Activated naive CD4-positive, alpha-beta T cell treated with anti-CD3 and anti-CD28 coated beads, Interleukin-2, amount 10 ng/mL, durations not matched to agents 7 days and 5 days (primary cell): ENCODE measurements at regions not wholly inside any gene's neighbourhood (a gene's known extent, or its start where the extent isn't known, plus 50 kb on each side); places are given as distances from the start of the nearest gene placed in this dataset.

Experiments used
- CTCF ChIA-PET: fragments of 350-600 bp; sonication (Branson Sonifier 250); formaldehyde crosslinking; loops from one replicate; lab custom pipeline; 2021; ENCODE audit warnings: antibody characterized with exemption; lab: Charles Lee
- DNase-seq: peaks from one replicate; pipeline ENCODE4 v3.0.0-alpha.2; 2020
- H3K27ac Mint-ChIP-seq: one replicate; pipeline ENCODE4 v1.8.0; 2021; ENCODE audit warnings: mild to moderate bottlenecking, moderate library complexity, mixed read lengths
- H3K27me3 Mint-ChIP-seq: one replicate; pipeline ENCODE4 v1.8.0; 2021; ENCODE audit warnings: mild to moderate bottlenecking, mixed read lengths
- H3K36me3 Mint-ChIP-seq: one replicate; pipeline ENCODE4 v1.8.0; 2021; ENCODE audit warnings: mixed read lengths
- H3K4me1 Mint-ChIP-seq: one replicate; pipeline ENCODE4 v1.8.0; 2021; ENCODE audit warnings: mixed read lengths
- H3K4me3 Mint-ChIP-seq: one replicate; pipeline ENCODE4 v1.8.0; 2021; ENCODE audit warnings: mild to moderate bottlenecking, moderate library complexity, mixed read lengths
- H3K9me3 Mint-ChIP-seq: one replicate; pipeline ENCODE4 v1.8.0; 2021; ENCODE audit warnings: mixed read lengths

- H3K27me3 Mint-ChIP-seq, result no peaks in the 10 kb centered on the region
- no peak for DNase-seq
- H3K4me1 Mint-ChIP-seq, result no peaks in the 10 kb centered on the region
- H3K4me3 Mint-ChIP-seq, result no peak overlapping the region
- no peak overlapping the region for H3K27ac Mint-ChIP-seq
- no peaks in the 10 kb centered on the region for H3K9me3 Mint-ChIP-seq
- CTCF ChIA-PET, result no interaction called here
- H3K36me3 Mint-ChIP-seq, result no peaks in the 10 kb centered on the region
Observed at GRCh38 chr3:117548600-117548999, 839.0 kb downstream of the TUSC7 start.

- DNase-seq, result no peak
- Mint-ChIP-seq H3K4me3 (no peak overlapping the region), H3K9me3 (peaks cover 4% of the 10 kb centered on the region), H3K36me3 (no peaks in the 10 kb centered on the region), H3K27ac (no peak overlapping the region), H3K27me3 (no peaks in the 10 kb centered on the region), H3K4me1 (no peaks in the 10 kb centered on the region)
- CTCF ChIA-PET, result no interaction called here
Observed at GRCh38 chr3:117549716-117550115, 840.1 kb downstream of the TUSC7 start.

GRCh38 chr3:117550766-117551165, 841.2 kb downstream of the TUSC7 start:
- H3K27me3 Mint-ChIP-seq, result no peaks in the 10 kb centered on the region
- H3K9me3 Mint-ChIP-seq, result peaks cover 4% of the 10 kb centered on the region
- H3K36me3 Mint-ChIP-seq, result no peaks in the 10 kb centered on the region
- CTCF ChIA-PET, result no interaction called here
- no peak overlapping the region for H3K27ac Mint-ChIP-seq
- no peaks in the 10 kb centered on the region for H3K4me1 Mint-ChIP-seq
- H3K4me3 Mint-ChIP-seq, result no peak overlapping the region
- no peak for DNase-seq

DNA sequence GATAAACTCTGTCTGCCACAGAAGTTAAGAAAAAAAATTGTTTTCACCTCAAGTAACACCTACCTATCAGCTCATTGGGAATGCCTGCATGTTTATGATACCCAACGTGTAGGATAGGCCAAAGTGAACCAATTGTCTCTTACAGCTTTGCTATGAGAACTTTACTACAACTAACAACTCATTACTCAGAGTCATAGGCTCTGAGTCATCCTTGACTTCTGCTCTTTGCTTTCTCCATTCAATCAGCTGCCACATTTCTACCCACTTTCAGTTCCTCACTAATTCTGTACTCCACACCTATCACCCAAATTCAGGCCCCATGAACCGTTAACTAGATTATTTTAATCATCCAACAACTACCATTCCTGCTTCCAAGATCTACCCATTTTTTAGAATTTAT, 843.9 kb downstream of the TUSC7 start:
- no peak for DNase-seq
- no peaks in the 10 kb centered on the region for H3K27me3 Mint-ChIP-seq
- no peak overlapping the region for H3K27ac Mint-ChIP-seq

GRCh38 chr3:117556646-117557407, 847.2 kb downstream of the TUSC7 start:
- Mint-ChIP-seq H3K27ac (no peak overlapping the region), H3K4me3 (no peak overlapping the region), H3K9me3 (peaks cover 9% of the 10 kb centered on the region), H3K4me1 (no peaks in the 10 kb centered on the region), H3K36me3 (no peaks in the 10 kb centered on the region), H3K27me3 (no peaks in the 10 kb centered on the region)
- CTCF ChIA-PET, result no interaction called here
- no peak for DNase-seq

More for the DNA sequence above, 843.9 kb downstream of the TUSC7 start:
- H3K4me3 Mint-ChIP-seq, result no peak overlapping the region
- no peaks in the 10 kb centered on the region for H3K36me3 Mint-ChIP-seq
- CTCF ChIA-PET, result no interaction called here
- H3K4me1 Mint-ChIP-seq, result no peaks in the 10 kb centered on the region
- peaks cover 8% of the 10 kb centered on the region for H3K9me3 Mint-ChIP-seq

DNA sequence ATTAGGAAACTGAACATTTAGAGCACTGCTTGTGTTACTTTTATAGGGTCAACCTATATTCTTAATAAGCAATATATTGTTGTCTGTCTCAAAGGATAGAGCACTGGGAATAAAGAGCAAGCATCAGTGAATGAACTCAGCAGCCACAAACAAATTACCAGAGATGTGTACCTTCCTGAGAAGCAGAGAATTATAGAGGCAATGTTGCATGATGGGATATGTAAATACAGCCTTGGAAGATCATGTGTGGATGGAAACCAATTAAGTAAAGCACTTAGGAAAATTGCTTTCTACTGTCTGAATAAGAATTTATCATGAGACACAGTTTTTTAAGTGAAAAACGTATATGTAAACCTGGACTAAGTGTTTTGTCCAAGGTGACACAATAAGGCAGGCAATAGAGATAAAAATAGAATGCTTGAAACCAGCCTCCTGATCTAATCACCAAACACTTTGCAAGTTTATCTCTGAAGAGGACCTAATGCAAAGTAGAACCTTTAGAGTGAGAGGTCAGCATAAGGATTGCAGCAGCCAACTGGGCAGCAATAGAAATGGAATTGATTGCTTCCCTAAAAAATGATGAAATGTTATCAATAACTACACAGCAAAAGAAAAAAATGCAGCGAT, 848.0 kb downstream of the TUSC7 start:
- no peaks in the 10 kb centered on the region for H3K27me3 Mint-ChIP-seq
- no peak overlapping the region for H3K4me3 Mint-ChIP-seq
- no peak for DNase-seq
- CTCF ChIA-PET, result no interaction called here
- peaks cover 11% of the 10 kb centered on the region for H3K9me3 Mint-ChIP-seq
- no peaks in the 10 kb centered on the region for H3K4me1 Mint-ChIP-seq
- no peaks in the 10 kb centered on the region for H3K36me3 Mint-ChIP-seq
- no peak overlapping the region for H3K27ac Mint-ChIP-seq

GRCh38 chr3:117558681-117559080, 849.1 kb downstream of the TUSC7 start:
- Mint-ChIP-seq H3K36me3 (no peaks in the 10 kb centered on the region), H3K4me1 (no peaks in the 10 kb centered on the region), H3K9me3 (peaks cover 11% of the 10 kb centered on the region), H3K27me3 (no peaks in the 10 kb centered on the region), H3K27ac (no peak overlapping the region), H3K4me3 (no peak overlapping the region)
- DNase-seq, result no peak
- CTCF ChIA-PET, result no interaction called here

DNA sequence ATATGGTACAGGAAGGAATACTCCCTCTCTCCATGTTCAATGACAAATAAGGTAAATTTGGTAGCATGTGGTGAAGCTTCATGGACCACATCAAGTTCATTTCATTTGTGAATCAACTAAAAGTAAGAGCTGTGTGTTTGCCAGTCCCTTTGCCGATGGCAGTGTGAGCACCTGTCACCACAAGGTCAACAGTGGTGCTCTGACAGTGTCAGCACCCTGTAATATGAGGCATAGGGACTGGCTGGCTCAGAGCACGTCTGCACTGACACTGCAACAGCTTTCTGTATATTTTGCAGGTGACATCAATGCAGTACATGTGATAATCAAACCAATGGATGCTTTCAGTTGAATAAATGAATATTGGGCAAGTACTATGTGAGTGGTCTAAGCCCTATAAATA, 852.4 kb downstream of the TUSC7 start:
- peaks cover 9% of the 10 kb centered on the region for H3K9me3 Mint-ChIP-seq
- H3K27me3 Mint-ChIP-seq, result no peaks in the 10 kb centered on the region
- CTCF ChIA-PET, result no interaction called here
- H3K36me3 Mint-ChIP-seq, result no peaks in the 10 kb centered on the region
- H3K4me1 Mint-ChIP-seq, result no peaks in the 10 kb centered on the region
- no peak overlapping the region for H3K27ac Mint-ChIP-seq
- no peak overlapping the region for H3K4me3 Mint-ChIP-seq
- DNase-seq, result no peak

DNA sequence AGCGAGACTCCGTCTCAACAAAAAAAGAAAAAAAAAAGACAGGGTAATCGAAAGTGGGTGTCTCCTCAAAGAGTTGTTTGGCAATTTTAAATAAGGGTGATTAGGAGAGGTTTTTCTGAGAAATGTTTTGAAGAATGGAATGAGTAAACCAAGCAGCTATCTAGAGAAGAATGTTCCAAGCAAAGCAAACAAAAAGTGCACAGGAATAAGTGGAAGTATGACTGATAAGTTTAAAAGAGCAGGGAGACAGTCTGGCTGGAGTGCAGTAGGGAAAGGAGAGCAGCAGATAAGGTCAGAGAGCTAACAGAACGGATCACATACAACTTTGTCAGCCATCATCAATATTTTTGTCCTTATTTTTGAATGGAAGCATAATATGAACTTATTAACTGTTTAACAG, 853.5 kb downstream of the TUSC7 start:
- CTCF ChIA-PET, result no interaction called here
- H3K36me3 Mint-ChIP-seq, result no peaks in the 10 kb centered on the region
- DNase-seq, result no peak
- no peaks in the 10 kb centered on the region for H3K4me1 Mint-ChIP-seq
- no peak overlapping the region for H3K27ac Mint-ChIP-seq
- no peaks in the 10 kb centered on the region for H3K27me3 Mint-ChIP-seq
- H3K4me3 Mint-ChIP-seq, result no peak overlapping the region
- H3K9me3 Mint-ChIP-seq, result peaks cover 9% of the 10 kb centered on the region

GRCh38 chr3:117565777-117566176, 856.2 kb downstream of the TUSC7 start:
- H3K4me1 Mint-ChIP-seq, result no peaks in the 10 kb centered on the region
- H3K9me3 Mint-ChIP-seq, result peaks cover 6% of the 10 kb centered on the region
- H3K27ac Mint-ChIP-seq, result no peak overlapping the region
- H3K36me3 Mint-ChIP-seq, result no peaks in the 10 kb centered on the region
- no peak overlapping the region for H3K4me3 Mint-ChIP-seq
- DNase-seq, result no peak
- H3K27me3 Mint-ChIP-seq, result no peaks in the 10 kb centered on the region
- CTCF ChIA-PET, result no interaction called here

- no peak for DNase-seq
- H3K27me3 Mint-ChIP-seq, result no peaks in the 10 kb centered on the region
- no peak overlapping the region for H3K27ac Mint-ChIP-seq
- no peaks in the 10 kb centered on the region for H3K36me3 Mint-ChIP-seq
- CTCF ChIA-PET, result no interaction called here
- H3K4me3 Mint-ChIP-seq, result no peak overlapping the region
- H3K9me3 Mint-ChIP-seq, result peaks cover 8% of the 10 kb centered on the region
- H3K4me1 Mint-ChIP-seq, result no peaks in the 10 kb centered on the region
Observed at GRCh38 chr3:117566926-117567325, 857.3 kb downstream of the TUSC7 start.

- H3K9me3 Mint-ChIP-seq, result peaks cover 6% of the 10 kb centered on the region
- DNase-seq, result no peak
- no peaks in the 10 kb centered on the region for H3K36me3 Mint-ChIP-seq
- no peak overlapping the region for H3K4me3 Mint-ChIP-seq
- CTCF ChIA-PET, result no interaction called here
- no peaks in the 10 kb centered on the region for H3K4me1 Mint-ChIP-seq
- H3K27me3 Mint-ChIP-seq, result no peaks in the 10 kb centered on the region
- no peak overlapping the region for H3K27ac Mint-ChIP-seq
Observed at GRCh38 chr3:117567382-117567781, 857.8 kb downstream of the TUSC7 start.

GRCh38 chr3:117567906-117568305, 858.3 kb downstream of the TUSC7 start:
- Mint-ChIP-seq H3K36me3 (no peaks in the 10 kb centered on the region), H3K4me1 (no peaks in the 10 kb centered on the region), H3K4me3 (no peak overlapping the region), H3K27me3 (no peaks in the 10 kb centered on the region), H3K27ac (no peak overlapping the region), H3K9me3 (peaks cover 6% of the 10 kb centered on the region)
- no peak for DNase-seq
- CTCF ChIA-PET, result no interaction called here

DNA sequence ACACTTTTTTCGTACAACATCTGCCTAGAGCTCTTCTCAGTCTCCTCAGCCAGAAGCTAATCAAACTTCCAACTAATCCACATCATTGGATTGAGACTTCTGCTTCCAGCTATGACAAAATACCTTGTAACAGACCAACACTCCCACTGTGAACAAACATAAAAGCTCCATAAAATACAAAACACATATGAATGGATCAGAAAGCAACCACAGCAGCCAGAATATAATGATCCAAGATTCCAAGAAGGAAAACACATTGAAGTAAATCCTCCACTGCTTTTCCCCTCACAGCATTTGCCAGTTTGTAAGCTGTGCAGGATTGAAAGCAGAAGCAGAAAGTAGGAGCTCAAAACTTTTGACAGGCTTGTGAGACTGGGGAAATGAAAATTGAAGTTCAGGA, 863.2 kb downstream of the TUSC7 start:
- peaks cover 2% of the 10 kb centered on the region for H3K9me3 Mint-ChIP-seq

GRCh38 chr3:117580806-117581205, 871.2 kb downstream of the TUSC7 start:
- no peak for DNase-seq
- CTCF ChIA-PET, result no interaction called here
- Mint-ChIP-seq H3K27ac (no peak overlapping the region), H3K4me3 (no peak overlapping the region), H3K27me3 (no peaks in the 10 kb centered on the region), H3K4me1 (no peaks in the 10 kb centered on the region), H3K36me3 (no peaks in the 10 kb centered on the region), H3K9me3 (peaks cover 3% of the 10 kb centered on the region)

More for the DNA sequence above, 863.2 kb downstream of the TUSC7 start:
- Mint-ChIP-seq H3K27me3 (no peaks in the 10 kb centered on the region), H3K36me3 (no peaks in the 10 kb centered on the region), H3K4me1 (no peaks in the 10 kb centered on the region), H3K4me3 (no peak overlapping the region), H3K27ac (no peak overlapping the region)
- DNase-seq, result no peak
- CTCF ChIA-PET, result no interaction called here
